K562 (cell line): ENCODE measurements at regions not wholly inside any gene's neighbourhood (a gene's known extent, or its start where the extent isn't known, plus 50 kb on each side); places are given as distances from the start of the nearest gene placed in this dataset.

Experiments
- ATAC-seq: fragments of 200-7000 bp; cut with Tn5 transposase; 3 replicates; pipeline ENCODE4 v1.9.1; 2020; ENCODE audit warnings: moderate library complexity
- BruUV-seq: library from RNA; stranded (reverse); fragments of 400-500 nt; replicated peaks from 2 replicates; lab custom pipeline; 2021; lab: Mats Ljungman, UMichigan
- CTCF ChIA-PET: fragments of 300-600 bp; formaldehyde crosslinking; extraction: SDS; loops from one replicate; lab custom pipeline; 2021; ENCODE audit warnings: low intra/inter-chr PET ratio; lab: Yijun Ruan, JAX
- POLR2A ChIA-PET: fragments of 300-600, 350-650 bp; sonication (Branson Sonifier 250); formaldehyde crosslinking; extraction: SDS; loops from one replicate; lab custom pipeline; 2021; ENCODE audit warnings: antibody characterized with exemption, inconsistent platforms; lab: Yijun Ruan, JAX
- DNase-seq, 4 experiments: peaks; one replicate each; pipeline versions ENCODE4 v3.0.0 to v3.0.0-alpha.2; 2011 to 2018; ENCODE audit warnings: low spot score in 3 of 4, mixed read lengths in 3 of 4; ENCODE audit errors: extremely low read depth in 1 of 4
- FAIRE-seq: peaks from 2 replicates; lab custom pipeline; 2011; peaks lifted over from hg19 to GRCh38; lab: Jason Lieb, UNC
- H2AFZ ChIP-seq: 2 replicates; pipeline ENCODE4 v1.6.0; 2011; ENCODE audit warnings: low read depth, low read length, control low read depth, inconsistent platforms
- H3K27ac ChIP-seq: fragments of 200-600 bp; 3 replicates; pipeline ENCODE4 v1.8.0; 2011; ENCODE audit warnings: low read depth, mild to moderate bottlenecking, control low read depth, inconsistent platforms, low read length, moderate library complexity, mixed read lengths; ENCODE audit errors: extremely low read depth
- H3K27me3 ChIP-seq, 2 experiments: fragments of 300-600 bp in 1 of 2; 2 replicates in 1 of 2; 3 replicates in 1 of 2; pipeline versions ENCODE4 v1.6.0 to v1.8.0; 2011; ENCODE audit warnings: inconsistent platforms in 2 of 2, low read length in 2 of 2, mild to moderate bottlenecking in 1 of 2, mixed read lengths in 1 of 2, moderate library complexity in 1 of 2; ENCODE audit not compliant: control insufficient read depth in 2 of 2, insufficient read depth in 2 of 2
- H3K36me3 ChIP-seq: fragments of 300-600 bp; 3 replicates; pipeline ENCODE4 v1.8.0; 2011; ENCODE audit warnings: mild to moderate bottlenecking, low read length, inconsistent platforms; ENCODE audit not compliant: control insufficient read depth, insufficient read depth
- H3K4me1 ChIP-seq, 2 experiments: fragments of 200-600 bp in 1 of 2; replicated peaks in 1 of 2; 2 replicates in 1 of 2; 3 replicates in 1 of 2; pipeline versions ENCODE4 v1.5.1 to v1.8.0; 2011; ENCODE audit warnings: inconsistent platforms in 2 of 2, low read length in 2 of 2, mild to moderate bottlenecking in 1 of 2, mixed read lengths in 1 of 2, moderate library complexity in 1 of 2; ENCODE audit not compliant: control insufficient read depth in 2 of 2, insufficient read depth in 2 of 2
- H3K4me2 ChIP-seq: 2 replicates; pipeline ENCODE4 v1.6.1; 2011; ENCODE audit warnings: low read length, control low read depth, inconsistent platforms, mixed read lengths; ENCODE audit not compliant: insufficient read depth
- H3K4me3 ChIP-seq: fragments of 200-600 bp; sonication (generic), shearing (Covaris generic); 2 replicates; pipeline ENCODE4 v1.5.1; 2016; ENCODE audit warnings: control low read depth, inconsistent platforms
- H3K79me2 ChIP-seq: fragments of 200-600 bp; 3 replicates; pipeline ENCODE4 v1.8.0; 2011; ENCODE audit warnings: low read length, inconsistent platforms; ENCODE audit not compliant: control insufficient read depth, insufficient read depth
- H3K9ac ChIP-seq, 2 experiments: 2 replicates each; pipeline versions ENCODE4 v1.6.0 to v1.6.1; 2011; ENCODE audit warnings: low read depth in 2 of 2, low read length in 2 of 2, control low read depth in 1 of 2, inconsistent platforms in 1 of 2, mild to moderate bottlenecking in 1 of 2, mixed read lengths in 1 of 2; ENCODE audit not compliant: insufficient read depth in 1 of 2
- H3K9me1 ChIP-seq: one replicate; pipeline ENCODE4 v1.6.0; 2011; ENCODE audit warnings: inconsistent platforms, mild to moderate bottlenecking, low read length, moderate library complexity; ENCODE audit not compliant: control insufficient read depth, insufficient read depth
- H3K9me3 ChIP-seq: replicated peaks from 2 replicates; pipeline ENCODE4 v1.5.1; 2011; ENCODE audit warnings: low read depth, low read length, inconsistent platforms; ENCODE audit not compliant: control insufficient read depth, insufficient read depth
- H4K20me1 ChIP-seq: replicated peaks from 2 replicates; pipeline ENCODE4 v1.6.1; 2011; ENCODE audit warnings: low read length, inconsistent platforms, mixed read lengths; ENCODE audit not compliant: control insufficient read depth, insufficient read depth
- CBX8 ChIP-seq: fragments of 200-600 bp; sonication (generic); IDR thresholded peaks from 2 replicates; pipeline ENCODE4 v1.6.1; 2012; ENCODE audit warnings: borderline replicate concordance, mixed run types, low read depth, mild to moderate bottlenecking, moderate library complexity, mixed read lengths, low read length, control low read depth, inconsistent platforms; ENCODE audit not compliant: poor library complexity, severe bottlenecking; ENCODE audit errors: extremely low read depth
- KDM2B ChIP-seq: fragments of 250-450 bp; sonication (Bioruptor Pico); IDR thresholded peaks from 2 replicates; pipeline ENCODE4 v1.8.0; 2021; ENCODE audit warnings: mild to moderate bottlenecking, moderate library complexity
- PBX2 ChIP-seq, 2 experiments: IDR thresholded peaks in 1 of 2; conservative IDR thresholded peaks in 1 of 2; 2 replicates each; pipeline ENCODE4 v1.6.1; 2016; ENCODE audit warnings: low read depth in 2 of 2, mild to moderate bottlenecking in 1 of 2, missing compliant biosample characterization in 1 of 2, missing genetic modification characterization in 1 of 2, moderate library complexity in 1 of 2
- PCBP1 ChIP-seq: fragments of 200-400 bp; formaldehyde crosslinking; IDR thresholded peaks from 2 replicates; pipeline ENCODE4 v1.6.1; 2018; ENCODE audit warnings: mild to moderate bottlenecking, low read depth, low read length; ENCODE audit not compliant: poor library complexity, severe bottlenecking
- RAD21 ChIP-seq, 2 experiments: fragments of 250-450 bp in 1 of 2; fragments of 450-650 bp in 1 of 2; sonication (Bioruptor Pico) in 1 of 2; formaldehyde crosslinking in 1 of 2; IDR thresholded peaks in 1 of 2; conservative IDR thresholded peaks in 1 of 2; 2 replicates each; pipeline versions ENCODE4 v1.4.0 to v1.8.0; 2020 to 2022; ENCODE audit warnings: mild to moderate bottlenecking in 2 of 2, moderate library complexity in 1 of 2
- SMARCE1 ChIP-seq: fragments of 450-650 bp; IDR thresholded peaks from 2 replicates; pipeline ENCODE4 v1.7.1; 2016; ENCODE audit warnings: mild to moderate bottlenecking
- SNIP1 ChIP-seq: fragments of 450-650 bp; IDR thresholded peaks from 2 replicates; pipeline ENCODE4 v1.7.1; 2017; ENCODE audit warnings: low read depth, mild to moderate bottlenecking
- ZNF644 ChIP-seq: fragments of 200-800 bp; sonication (Bioruptor generic); IDR thresholded peaks from 2 replicates; pipeline ENCODE4 v1.6.1; 2016; ENCODE audit warnings: low read depth, missing genetic modification characterization, missing compliant biosample characterization
- WGBS: fragments of 100-300 bp; shearing (Covaris generic); methylation state at CpG from one replicate; pipeline ENCODE4 v1.1.6; 2016; ENCODE audit warnings: low coverage, mixed read lengths; ENCODE audit not compliant: insufficient coverage; ENCODE audit errors: missing lambda C conversion rate; 5-methylcytosine and 5-hydroxymethylcytosine counted together
- in situ Hi-C: fragments of 300-500 bp; cut with MboI; formaldehyde crosslinking; loops from 4 replicates; pipeline ENCODE4 v1.15.0; 2018; ENCODE audit warnings: inconsistent platforms, mixed read lengths
- intact Hi-C: fragments of 100-400 bp; cut with micrococcal nuclease; formaldehyde crosslinking; loops from 2 replicates; pipeline ENCODE4 v1.14.2; 2022

DNA sequence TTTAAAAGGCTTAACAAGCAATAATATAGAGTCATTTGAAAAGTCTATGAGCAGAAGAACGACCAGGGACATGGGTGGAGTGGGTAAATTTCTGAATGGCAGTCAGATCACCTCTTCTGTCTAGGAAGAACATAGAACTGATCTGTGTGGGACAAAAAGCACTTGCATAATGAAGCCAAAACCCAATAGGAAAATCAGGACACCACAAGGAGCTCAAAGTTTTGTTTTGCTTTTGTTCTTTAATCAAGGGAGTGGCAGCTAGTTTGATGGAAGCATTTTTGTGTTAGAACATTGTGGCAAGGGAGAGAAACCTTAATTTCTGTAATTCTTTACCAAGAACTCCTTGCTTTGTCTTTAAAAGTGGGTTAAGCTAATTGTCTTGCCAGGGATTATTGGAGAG lies 240.2 kb upstream of the TANK start (continued):
- TF ChIP-seq PBX2 (CRISPR knock-in tag; IDR thresholded peaks at IDR 0.05; ENCODE audit: low read depth) (no peak), PBX2 (tag; conservative IDR thresholded peaks at IDR 0.05; ENCODE audit: low read depth) (no peak), ZNF644 (no peak), PCBP1 (no peak)

- Histone ChIP-seq H3K27me3 (no peaks in the 10 kb centered on the region), H4K20me1 (no peaks in the 10 kb centered on the region), H3K9me1 (no peaks in the 10 kb centered on the region), H3K4me3 (no peak overlapping the region), H3K4me2 (no peak overlapping the region), H3K79me2 (no peaks in the 10 kb centered on the region), H3K27ac (no peak overlapping the region), H2AFZ (no peak overlapping the region), H3K4me1 (no peaks in the 10 kb centered on the region), H3K36me3 (no peaks in the 10 kb centered on the region), H3K9me3 (no peaks in the 10 kb centered on the region), H3K9ac (no peak overlapping the region)
- no peak for ATAC-seq
- ChIA-PET POLR2A (no interaction called here), CTCF (interaction anchor here (0.6 kb wide), 1 partner anchor 9 kb away, joined by 3 read pairs; no protein-coding TSS in a partner anchor)
- in situ Hi-C loops = no loop called here
- no peak for DNase-seq
- no TSS peak for BruUV-seq
- intact Hi-C loops = no loop called here
- no peak for TF ChIP-seq SNIP1
- TF ChIP-seq SMARCE1 = no peak
- no peak for TF ChIP-seq CBX8
- TF ChIP-seq KDM2B = no peak
- TF ChIP-seq RAD21 (CRISPR knock-in tag; conservative IDR thresholded peaks at IDR 0.05 in 1 of 2, IDR thresholded peaks at IDR 0.05 in 1 of 2) = no peak
- WGBS = 0% methylated on average over 8 of the region's 8 CpGs
- FAIRE-seq = no peak
These were observed 239.4 kb upstream of the TANK start for GRCh38 chr2:160920791-160921303.
